Endothelial cell of umbilical vein (primary cell): ENCODE measurements at regions not wholly inside any gene's neighbourhood (a gene's known extent, or its start where the extent isn't known, plus 50 kb on each side); places are given as distances from the start of the nearest gene placed in this dataset.

Source experiments
- BruUV-seq: library from RNA; stranded (reverse); fragments of 400-500 nt; replicated peaks from 2 replicates; lab custom pipeline; 2021; lab: Mats Ljungman, UMichigan
- CTCF ChIA-PET: fragments of 300-600, 350-600 bp; sonication (Branson Sonifier 250); formaldehyde crosslinking; loops from one replicate; lab custom pipeline; 2021; ENCODE audit warnings: antibody characterized with exemption, inconsistent platforms; lab: Charles Lee
- POLR2A ChIA-PET: fragments of 300-600, 350-600 bp; sonication (Branson Sonifier 250); formaldehyde crosslinking; loops from one replicate; lab custom pipeline; 2021; ENCODE audit warnings: antibody characterized with exemption, inconsistent platforms; lab: Charles Lee
- DNase-seq: peaks from one replicate; pipeline ENCODE4 v3.0.0-alpha.2; 2011; ENCODE audit warnings: low read depth, low spot score
- FAIRE-seq: peaks from 2 replicates; lab custom pipeline; 2011; peaks lifted over from hg19 to GRCh38; lab: Jason Lieb, UNC
- H2AFZ ChIP-seq: 2 replicates; pipeline ENCODE4 v1.6.0; 2012; ENCODE audit warnings: low read depth, low read length, control low read depth, inconsistent platforms
- H3K27ac ChIP-seq: 2 replicates; pipeline ENCODE4 v1.5.1; 2011; ENCODE audit warnings: low read depth, mild to moderate bottlenecking, control low read depth, low read length, moderate library complexity; ENCODE audit not compliant: insufficient read depth
- H3K27me3 ChIP-seq, 2 experiments: 2 replicates each; pipeline versions ENCODE4 v1.6.0 to v1.6.1; 2011; ENCODE audit warnings: low read length in 2 of 2, mixed read lengths in 1 of 2; ENCODE audit not compliant: control insufficient read depth in 2 of 2, insufficient read depth in 2 of 2
- H3K36me3 ChIP-seq, 2 experiments: 2 replicates in 1 of 2; 3 replicates in 1 of 2; pipeline ENCODE4 v1.5.1; 2011; ENCODE audit warnings: low read length in 2 of 2, mild to moderate bottlenecking in 1 of 2, moderate library complexity in 1 of 2; ENCODE audit not compliant: control insufficient read depth in 2 of 2, insufficient read depth in 2 of 2; ENCODE audit errors: extremely low read depth in 1 of 2
- H3K4me1 ChIP-seq: 3 replicates; pipeline ENCODE4 v1.5.1; 2011; ENCODE audit warnings: mild to moderate bottlenecking, low read length; ENCODE audit not compliant: control insufficient read depth, insufficient read depth; ENCODE audit errors: extremely low read depth
- H3K4me2 ChIP-seq: 2 replicates; pipeline ENCODE4 v1.6.1; 2011; ENCODE audit warnings: low read length, control low read depth, mixed read lengths; ENCODE audit not compliant: insufficient read depth
- H3K4me3 ChIP-seq, 3 experiments: fragments of 200-600 bp in 1 of 3; sonication (generic), shearing (Covaris generic) in 1 of 3; replicated peaks in 1 of 3; 2 replicates each; pipeline ENCODE4 v1.5.1; 2011 to 2016; ENCODE audit warnings: control low read depth in 3 of 3, low read length in 3 of 3, mild to moderate bottlenecking in 2 of 3, inconsistent platforms in 1 of 3, low read depth in 1 of 3, moderate library complexity in 1 of 3; ENCODE audit not compliant: insufficient read depth in 1 of 3
- H3K79me2 ChIP-seq: 2 replicates; pipeline ENCODE4 v1.6.0; 2012; ENCODE audit warnings: low read length, inconsistent platforms; ENCODE audit not compliant: control insufficient read depth, insufficient read depth
- H3K9ac ChIP-seq: replicated peaks from 2 replicates; pipeline ENCODE3; 2011; ENCODE audit warnings: low read length, control low read depth; ENCODE audit not compliant: insufficient read depth; ENCODE audit errors: extremely low read depth
- H3K9me1 ChIP-seq: replicated peaks from 3 replicates; pipeline ENCODE4 v1.6.0; 2011; ENCODE audit warnings: mild to moderate bottlenecking, low read length; ENCODE audit not compliant: control insufficient read depth, insufficient read depth; ENCODE audit errors: extremely low read depth
- H3K9me3 ChIP-seq: replicated peaks from 2 replicates; pipeline ENCODE4 v1.5.1; 2012; ENCODE audit warnings: low read length, inconsistent platforms; ENCODE audit not compliant: control insufficient read depth, insufficient read depth
- H4K20me1 ChIP-seq: replicated peaks from 2 replicates; pipeline ENCODE3; 2011; ENCODE audit warnings: mild to moderate bottlenecking, low read length; ENCODE audit not compliant: control insufficient read depth, insufficient read depth; ENCODE audit errors: extremely low read depth
- CTCF ChIP-seq, 2 donors: IDR thresholded peaks; 1 replicate in 1 of 2; 2 replicates in 1 of 2; pipeline ENCODE4 v1.5.1; 2011; ENCODE audit warnings: low read length in 2 of 2, mild to moderate bottlenecking in 2 of 2, moderate library complexity in 2 of 2, control low read depth in 1 of 2, inconsistent platforms in 1 of 2, low read depth in 1 of 2; ENCODE audit not compliant: insufficient read depth in 1 of 2; ENCODE audit errors: extremely low read depth in 1 of 2
- EZH2 ChIP-seq: IDR thresholded peaks from 2 replicates; pipeline ENCODE4 v1.6.1; 2012; ENCODE audit warnings: borderline replicate concordance, low read depth, mild to moderate bottlenecking, moderate library complexity, low read length, inconsistent platforms; ENCODE audit not compliant: severe bottlenecking
- FOS ChIP-seq: IDR thresholded peaks from 2 replicates; pipeline ENCODE4 v1.6.1; 2011; ENCODE audit warnings: mild to moderate bottlenecking, low read length, moderate library complexity, borderline replicate concordance; ENCODE audit not compliant: insufficient read depth
- GATA2 ChIP-seq: IDR thresholded peaks from 2 replicates; pipeline ENCODE4 v1.7.0; 2011; ENCODE audit warnings: low read depth, mild to moderate bottlenecking, moderate library complexity, mixed read lengths, low read length; ENCODE audit not compliant: insufficient read length, insufficient read depth
- JUN ChIP-seq: IDR thresholded peaks from 2 replicates; pipeline ENCODE4 v1.6.1; 2011; ENCODE audit warnings: borderline replicate concordance, low read depth; ENCODE audit not compliant: insufficient read length, insufficient read depth
- MAX ChIP-seq: IDR thresholded peaks from 2 replicates; pipeline ENCODE4 v1.6.1; 2011; ENCODE audit not compliant: insufficient read depth, insufficient read length
- MYC ChIP-seq: IDR thresholded peaks from one replicate; pipeline ENCODE4 v1.6.1; 2011; ENCODE audit warnings: mild to moderate bottlenecking, low read depth, low read length
- POLR2A ChIP-seq: IDR thresholded peaks from 2 replicates; pipeline ENCODE4 v1.6.1; 2012; ENCODE audit warnings: low read depth, mild to moderate bottlenecking, control low read depth, low read length
- POLR2AphosphoS5 ChIP-seq: IDR thresholded peaks from 2 replicates; pipeline ENCODE4 v1.6.1; 2012; ENCODE audit warnings: low read depth, mild to moderate bottlenecking, control low read depth, low read length, moderate library complexity; ENCODE audit not compliant: insufficient read depth
- dilution Hi-C: fragments of 300-500 bp; cut with MboI; formaldehyde crosslinking; loops from one replicate; pipeline ENCODE4 v1.15.0; 2019; ENCODE audit warnings: low sequenced_read_pairs; ENCODE audit not compliant: extremely low pct_ligation_motif_present
- intact Hi-C: fragments of 100-400 bp; cut with micrococcal nuclease; formaldehyde crosslinking; loops from one replicate; pipeline ENCODE4 v1.10.0; 2022

GRCh38 chr5:71982717-71983395 is 124.4 kb upstream of the MAP1B start:
- no peak overlapping the region for H3K27ac ChIP-seq
- BruUV-seq = no TSS peak
- no peaks in the 10 kb centered on the region for H3K79me2 ChIP-seq
- FAIRE-seq (no peak), DNase-seq (no peak)
- H3K9me1 ChIP-seq = no peaks in the 10 kb centered on the region
- intact Hi-C loops (no loop called here), dilution Hi-C loops (no loop called here)
- H3K9me3 ChIP-seq = no peaks in the 10 kb centered on the region
- TF ChIP-seq JUN (no peak), POLR2AphosphoS5 (no peak), MYC (no peak), GATA2 (no peak), POLR2A (no peak), MAX (no peak), EZH2 (no peak), FOS (no peak), CTCF (IDR thresholded peaks at IDR 0.05; ENCODE audit: extremely low read depth in 1 of 2, insufficient read depth in 1 of 2, low read depth in 1 of 2, low read length in 2 of 2) (no peak)
- ChIA-PET CTCF (interaction anchor here (1.2 kb wide), 1 partner anchor 17 kb away, joined by 3 read pairs; no protein-coding TSS in a partner anchor), POLR2A (no interaction called here)
- no peak overlapping the region for H3K4me3 ChIP-seq
- H3K9ac ChIP-seq = no peak overlapping the region
- H3K36me3 ChIP-seq = no peaks in the 10 kb centered on the region
- H2AFZ ChIP-seq = no peak overlapping the region
- no peaks in the 10 kb centered on the region for H3K4me1 ChIP-seq
- H3K27me3 ChIP-seq = peaks cover 2 to 16% of the 10 kb centered on the region in 2 experiments
- H4K20me1 ChIP-seq = no peaks in the 10 kb centered on the region
- no peak overlapping the region for H3K4me2 ChIP-seq
